ENCODE measurements at regions not wholly inside any gene's neighbourhood (a gene's known extent, or its start where the extent isn't known, plus 50 kb on each side); places are given as distances from the start of the nearest gene placed in this dataset.

DNA sequence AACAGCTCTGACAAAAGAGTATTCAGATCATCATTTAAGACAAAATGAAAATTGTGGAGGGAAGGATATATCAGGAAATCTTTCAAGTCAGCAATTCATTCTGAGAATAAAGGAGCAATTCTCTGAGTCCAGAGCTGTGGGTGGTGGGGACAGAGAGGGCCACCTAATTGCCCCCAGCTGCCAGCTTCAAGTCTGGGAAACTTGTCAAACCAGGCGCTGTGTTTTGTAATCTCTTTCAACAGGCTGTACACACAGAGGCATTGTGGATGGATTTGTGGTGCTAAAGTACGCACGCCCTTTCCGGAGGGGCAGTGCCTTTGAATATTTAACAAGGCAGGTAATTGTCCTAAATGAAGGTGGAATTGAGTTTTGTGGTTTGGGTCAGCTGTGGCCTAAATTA is 591.1 kb upstream of the BOD1L1 start:
- DNase-seq = no peak
- ATAC-seq (ENCODE audit: low FRiP score in 2 of 2) = no peak
- TF ChIP-seq EP300 (IDR thresholded peaks at IDR 0.05) (no peak), POLR2A (IDR thresholded peaks at IDR 0.05) (no peak), POLR2AphosphoS5 (IDR thresholded peaks at IDR 0.05) (no peak)
- TF ChIP-seq, protein P1, sequence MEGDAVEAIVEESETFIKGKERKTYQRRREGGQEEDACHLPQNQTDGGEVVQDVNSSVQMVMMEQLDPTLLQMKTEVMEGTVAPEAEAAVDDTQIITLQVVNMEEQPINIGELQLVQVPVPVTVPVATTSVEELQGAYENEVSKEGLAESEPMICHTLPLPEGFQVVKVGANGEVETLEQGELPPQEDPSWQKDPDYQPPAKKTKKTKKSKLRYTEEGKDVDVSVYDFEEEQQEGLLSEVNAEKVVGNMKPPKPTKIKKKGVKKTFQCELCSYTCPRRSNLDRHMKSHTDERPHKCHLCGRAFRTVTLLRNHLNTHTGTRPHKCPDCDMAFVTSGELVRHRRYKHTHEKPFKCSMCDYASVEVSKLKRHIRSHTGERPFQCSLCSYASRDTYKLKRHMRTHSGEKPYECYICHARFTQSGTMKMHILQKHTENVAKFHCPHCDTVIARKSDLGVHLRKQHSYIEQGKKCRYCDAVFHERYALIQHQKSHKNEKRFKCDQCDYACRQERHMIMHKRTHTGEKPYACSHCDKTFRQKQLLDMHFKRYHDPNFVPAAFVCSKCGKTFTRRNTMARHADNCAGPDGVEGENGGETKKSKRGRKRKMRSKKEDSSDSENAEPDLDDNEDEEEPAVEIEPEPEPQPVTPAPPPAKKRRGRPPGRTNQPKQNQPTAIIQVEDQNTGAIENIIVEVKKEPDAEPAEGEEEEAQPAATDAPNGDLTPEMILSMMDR (IDR thresholded peaks at IDR 0.05) = no peak
- whole genome bisulfite sequencing, 2 donors = 47 to 65% methylated on average over 4 of the region's 4 CpGs
- Histone ChIP-seq H3K27me3 (no peaks in the 10 kb centered on the region), H3K4me1 (no peaks in the 10 kb centered on the region), H3K36me3 (no peaks in the 10 kb centered on the region), H3K27ac (no peak overlapping the region), H3K4me3 (no peak overlapping the region), H3K9me3 (no peaks in the 10 kb centered on the region)

DNA sequence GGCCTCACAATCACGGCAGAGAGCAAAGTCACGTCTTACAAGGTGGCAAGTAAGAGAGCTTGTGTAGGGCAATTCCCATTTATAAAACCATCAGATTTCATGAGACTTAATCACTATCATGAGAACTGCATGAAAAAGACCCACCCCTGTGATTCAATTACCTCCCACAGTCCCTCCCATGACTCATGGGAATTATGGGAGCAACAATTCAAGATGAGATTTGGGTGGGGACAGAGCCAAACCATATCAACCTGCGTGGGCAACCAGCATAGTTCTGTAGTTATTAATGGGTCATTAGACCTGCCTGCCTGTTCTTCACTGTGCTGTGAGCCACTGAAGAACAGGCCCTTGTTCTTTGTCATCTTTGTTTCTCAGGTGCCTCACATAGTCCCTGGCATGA is 593.7 kb upstream of the BOD1L1 start:
- Histone ChIP-seq H3K27me3 (no peaks in the 10 kb centered on the region), H3K4me3 (no peak overlapping the region), H3K4me1 (peaks cover 0 to 5% (median 0%) of the 10 kb centered on the region in 4 donors), H3K36me3 (no peaks in the 10 kb centered on the region), H3K27ac (no peak overlapping the region), H3K9me3 (no peaks in the 10 kb centered on the region)
- no peak for TF ChIP-seq POLR2A (IDR thresholded peaks at IDR 0.05)
- TF ChIP-seq, protein P1 (IDR thresholded peaks at IDR 0.05) = no peak
- no peak for TF ChIP-seq EP300 (IDR thresholded peaks at IDR 0.05)
- TF ChIP-seq POLR2AphosphoS5 (IDR thresholded peaks at IDR 0.05) = no peak
- WGBS, 2 donors = 94 to 97% methylated on average over 3 of the region's 3 CpGs
- ATAC-seq (ENCODE audit: low FRiP score in 2 of 2) = no peak
- DNase-seq = no peak

DNA sequence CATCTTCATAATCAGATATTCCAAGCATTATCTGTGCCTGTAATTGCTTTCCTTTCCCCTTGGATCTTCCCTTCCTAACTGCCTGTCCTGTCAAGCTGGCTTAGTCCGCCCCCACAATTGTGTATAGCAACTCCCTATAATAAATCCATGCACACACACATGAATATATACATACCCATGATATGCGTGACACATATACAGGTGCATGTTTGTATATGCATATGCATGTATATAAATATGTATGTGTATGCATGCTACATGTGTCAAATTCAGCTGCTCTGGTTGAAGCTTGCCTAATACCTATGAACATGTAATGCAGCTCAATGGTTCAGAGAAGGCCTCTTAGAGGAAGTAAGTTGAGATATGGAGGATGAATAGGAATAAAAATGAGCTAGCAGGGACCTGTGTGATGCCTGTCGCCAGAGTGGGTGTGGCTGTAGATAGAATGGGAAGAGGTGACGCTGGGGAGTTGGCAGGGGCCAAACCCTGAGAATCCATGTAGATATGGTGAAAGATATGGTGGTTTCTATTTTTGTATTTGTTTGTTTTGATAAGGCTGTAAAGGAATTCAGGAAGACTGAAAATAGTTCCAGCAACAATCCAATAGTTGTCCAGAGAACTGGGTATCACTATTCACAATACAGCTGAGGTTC is 595.0 kb upstream of the BOD1L1 start:
- ATAC-seq (ENCODE audit: low FRiP score in 2 of 2) = no peak
- Histone ChIP-seq H3K9me3 (no peaks in the 10 kb centered on the region), H3K4me1 (peaks cover 0 to 6% (median 0%) of the 10 kb centered on the region in 4 donors), H3K27ac (no peak overlapping the region), H3K36me3 (no peaks in the 10 kb centered on the region), H3K27me3 (no peaks in the 10 kb centered on the region), H3K4me3 (no peak overlapping the region)
- TF ChIP-seq POLR2A (IDR thresholded peaks at IDR 0.05) (no peak), EP300 (IDR thresholded peaks at IDR 0.05) (no peak), POLR2AphosphoS5 (IDR thresholded peaks at IDR 0.05) (no peak)
- TF ChIP-seq, protein P1 (IDR thresholded peaks at IDR 0.05) = no peak
- WGBS, 2 donors = 72 to 80% methylated on average over 4 of the region's 4 CpGs
- no peak for DNase-seq

DNA sequence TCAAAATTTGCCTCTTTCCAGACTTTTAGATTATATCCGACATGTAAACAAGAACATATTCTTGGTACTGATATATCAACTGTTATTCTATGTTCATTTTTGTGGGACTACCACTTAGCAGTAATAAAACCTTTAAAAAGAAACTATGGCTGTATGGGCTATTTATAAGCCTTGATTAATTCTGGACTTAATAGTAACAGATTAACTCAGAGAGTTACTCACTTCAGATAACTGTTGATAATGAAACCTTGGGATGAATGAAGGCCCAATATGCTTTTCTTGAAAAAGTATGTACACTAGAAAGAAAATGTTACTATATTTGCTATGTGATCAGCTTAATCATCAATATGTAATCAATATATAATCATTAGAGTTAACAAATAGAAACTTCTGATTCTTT is 595.9 kb upstream of the BOD1L1 start:
- WGBS, 2 donors = 100% methylated on average over 1 of the region's 1 CpG
- no peak for DNase-seq

More for the DNA sequence above, 595.9 kb upstream of the BOD1L1 start:
- H3K27ac ChIP-seq = no peak overlapping the region
- H3K4me1 ChIP-seq = peaks cover 0 to 6% (median 0%) of the 10 kb centered on the region in 4 donors
- H3K4me3 ChIP-seq = no peak overlapping the region
- no peaks in the 10 kb centered on the region for H3K27me3 ChIP-seq
- no peaks in the 10 kb centered on the region for H3K9me3 ChIP-seq
- TF ChIP-seq EP300 (IDR thresholded peaks at IDR 0.05) (no peak), POLR2AphosphoS5 (IDR thresholded peaks at IDR 0.05) (no peak), POLR2A (IDR thresholded peaks at IDR 0.05) (no peak)
- TF ChIP-seq, protein P1 (IDR thresholded peaks at IDR 0.05) = no peak
- H3K36me3 ChIP-seq = no peaks in the 10 kb centered on the region
- ATAC-seq (ENCODE audit: low FRiP score in 2 of 2) = no peak
